WTC11 (cell line): ENCODE measurements at regions not wholly inside any gene's neighbourhood (a gene's known extent, or its start where the extent isn't known, plus 50 kb on each side); places are given as distances from the start of the nearest gene placed in this dataset.

Source experiments
- ATAC-seq: fragments of 200-7000 bp; cut with Tn5 transposase; 2 replicates; pipeline ENCODE4 v1.10.0; 2021; ENCODE audit warnings: mild to moderate bottlenecking, moderate library complexity
- CTCF ChIA-PET: fragments of 300-600 bp; sonication (Branson Sonifier 250); formaldehyde crosslinking; loops from one replicate; lab custom pipeline; 2021; ENCODE audit warnings: antibody characterized with exemption; lab: Charles Lee
- POLR2A ChIA-PET: fragments of 350-600 bp; sonication (Branson Sonifier 250); formaldehyde crosslinking; loops from one replicate; lab custom pipeline; 2021; ENCODE audit warnings: antibody characterized with exemption; lab: Charles Lee
- DNase-seq: peaks from one replicate; pipeline ENCODE4 v3.0.0; 2021; ENCODE audit warnings: low spot score
- H3K27ac Mint-ChIP-seq: 2 replicates; pipeline ENCODE4 v1.8.0; 2021; ENCODE audit warnings: mixed read lengths
- H3K27me3 Mint-ChIP-seq: 2 replicates; pipeline ENCODE4 v1.8.0; 2021; ENCODE audit warnings: low read depth, mild to moderate bottlenecking, moderate library complexity, mixed read lengths
- H3K36me3 Mint-ChIP-seq: 2 replicates; pipeline ENCODE4 v1.8.0; 2021; ENCODE audit warnings: mixed read lengths
- H3K4me1 Mint-ChIP-seq: 2 replicates; pipeline ENCODE4 v1.8.0; 2022; ENCODE audit warnings: mixed read lengths
- H3K4me3 Mint-ChIP-seq: 2 replicates; pipeline ENCODE4 v1.8.0; 2021; ENCODE audit warnings: mild to moderate bottlenecking, moderate library complexity, mixed read lengths
- H3K9me3 Mint-ChIP-seq: 2 replicates; pipeline ENCODE4 v1.8.0; 2021; ENCODE audit warnings: mixed read lengths
- ATF6 ChIP-seq: sonication (generic); formaldehyde crosslinking; IDR thresholded peaks from 2 replicates; pipeline ENCODE4 v1.8.1; 2023; ENCODE audit warnings: mild to moderate bottlenecking, missing genetic modification reagents
- CREB1 ChIP-seq: sonication (generic); formaldehyde crosslinking; IDR thresholded peaks from 2 replicates; pipeline ENCODE4 v1.8.0; 2023; ENCODE audit warnings: mild to moderate bottlenecking, missing genetic modification reagents
- ELF4 ChIP-seq: sonication (generic); formaldehyde crosslinking; IDR thresholded peaks from 2 replicates; pipeline ENCODE4 v1.8.1; 2022; ENCODE audit warnings: low read depth, mild to moderate bottlenecking, moderate library complexity, missing genetic modification reagents
- ESRRA ChIP-seq: sonication (generic); formaldehyde crosslinking; IDR thresholded peaks from 2 replicates; pipeline ENCODE4 v1.8.1; 2022; ENCODE audit warnings: mild to moderate bottlenecking, missing genetic modification reagents, borderline replicate concordance
- FOXP1 ChIP-seq: sonication (generic); formaldehyde crosslinking; IDR thresholded peaks from 2 replicates; pipeline ENCODE4 v1.8.0; 2022; ENCODE audit warnings: missing genetic modification reagents, mild to moderate bottlenecking, moderate library complexity, borderline replicate concordance
- HMGA2 ChIP-seq: fragments of 250-450 bp; sonication (Bioruptor Pico); IDR thresholded peaks from 2 replicates; pipeline ENCODE4 v1.4.0; 2021; ENCODE audit warnings: mild to moderate bottlenecking, moderate library complexity
- JUN ChIP-seq: sonication (generic); formaldehyde crosslinking; IDR thresholded peaks from 2 replicates; pipeline ENCODE4 v1.8.0; 2023; ENCODE audit warnings: mild to moderate bottlenecking, missing genetic modification reagents
- KAT7 ChIP-seq: sonication (generic); formaldehyde crosslinking; IDR thresholded peaks from 2 replicates; pipeline ENCODE4 v1.8.1; 2023; ENCODE audit warnings: missing genetic modification reagents, mild to moderate bottlenecking, borderline replicate concordance
- MAX ChIP-seq: sonication (generic); formaldehyde crosslinking; IDR thresholded peaks from 2 replicates; pipeline ENCODE4 v1.8.0; 2022; ENCODE audit warnings: mild to moderate bottlenecking, missing genetic modification reagents
- NFE2L1 ChIP-seq: sonication (generic); formaldehyde crosslinking; IDR thresholded peaks from 2 replicates; pipeline ENCODE4 v1.8.1; 2023; ENCODE audit warnings: missing genetic modification reagents
- NR1H2 ChIP-seq: sonication (generic); formaldehyde crosslinking; IDR thresholded peaks from 2 replicates; pipeline ENCODE4 v1.9.0; 2021; ENCODE audit warnings: mild to moderate bottlenecking, moderate library complexity, missing genetic modification reagents
- SP1 ChIP-seq: sonication (generic); formaldehyde crosslinking; conservative IDR thresholded peaks from 2 replicates; pipeline ENCODE4 v1.8.1; 2022; ENCODE audit warnings: missing genetic modification reagents
- TP53 ChIP-seq: sonication (generic); formaldehyde crosslinking; IDR thresholded peaks from 2 replicates; pipeline ENCODE4 v1.8.1; 2023; ENCODE audit warnings: mild to moderate bottlenecking, missing genetic modification reagents
- ZNF232 ChIP-seq: sonication (generic); formaldehyde crosslinking; IDR thresholded peaks from 2 replicates; pipeline ENCODE4 v1.8.0; 2022; ENCODE audit warnings: mild to moderate bottlenecking, missing genetic modification reagents
- ZNF396 ChIP-seq: fragments of 250-450 bp; sonication (Bioruptor Pico); IDR thresholded peaks from 2 replicates; pipeline ENCODE4 v1.8.0; 2021; ENCODE audit warnings: mild to moderate bottlenecking, moderate library complexity, borderline replicate concordance
- ZNF423 ChIP-seq: fragments of 250-450 bp; sonication (Bioruptor Pico); IDR thresholded peaks from 2 replicates; pipeline ENCODE4 v2.1.2; 2022; ENCODE audit warnings: mild to moderate bottlenecking, moderate library complexity
- TF ChIP-seq, protein P1 (sequence below): sonication (generic); formaldehyde crosslinking; IDR thresholded peaks from 2 replicates; pipeline ENCODE4 v1.8.0; 2022; ENCODE audit warnings: mild to moderate bottlenecking, missing genetic modification reagents
- TF ChIP-seq, protein P2 (sequence below): sonication (generic); formaldehyde crosslinking; IDR thresholded peaks from 2 replicates; pipeline ENCODE4 v1.8.1; 2023; ENCODE audit warnings: mild to moderate bottlenecking, missing genetic modification reagents, moderate library complexity
- TF ChIP-seq, protein P3 (sequence below): sonication (generic); formaldehyde crosslinking; IDR thresholded peaks from 2 replicates; pipeline ENCODE4 v1.8.1; 2023; ENCODE audit warnings: mild to moderate bottlenecking, missing genetic modification reagents

DNA sequence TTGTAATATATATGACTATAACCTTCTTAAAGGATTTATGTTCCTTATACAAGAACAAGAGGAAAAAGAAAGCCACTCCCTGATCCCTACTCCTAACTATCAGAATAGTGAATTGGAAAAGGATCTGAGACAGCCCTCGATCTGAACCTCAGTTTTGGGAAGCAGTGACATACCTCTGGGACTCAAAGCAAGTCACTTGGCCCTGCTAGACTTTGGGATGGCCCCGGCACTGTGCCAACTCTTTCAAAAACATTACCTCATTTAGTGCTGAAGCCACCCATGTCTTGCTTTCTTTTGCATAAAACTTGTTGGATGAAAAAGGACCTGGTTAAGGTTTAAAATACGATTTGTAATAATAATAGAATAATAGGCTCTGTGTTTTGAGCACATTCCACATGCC lies 447.3 kb downstream of the FGF9 start:
- no peak for TF ChIP-seq NR1H2 (CRISPR knock-in tag)
- no peak for TF ChIP-seq CREB1 (CRISPR knock-in tag)
- no peak for TF ChIP-seq ZNF423 (CRISPR knock-in tag)
- TF ChIP-seq, protein P1, sequence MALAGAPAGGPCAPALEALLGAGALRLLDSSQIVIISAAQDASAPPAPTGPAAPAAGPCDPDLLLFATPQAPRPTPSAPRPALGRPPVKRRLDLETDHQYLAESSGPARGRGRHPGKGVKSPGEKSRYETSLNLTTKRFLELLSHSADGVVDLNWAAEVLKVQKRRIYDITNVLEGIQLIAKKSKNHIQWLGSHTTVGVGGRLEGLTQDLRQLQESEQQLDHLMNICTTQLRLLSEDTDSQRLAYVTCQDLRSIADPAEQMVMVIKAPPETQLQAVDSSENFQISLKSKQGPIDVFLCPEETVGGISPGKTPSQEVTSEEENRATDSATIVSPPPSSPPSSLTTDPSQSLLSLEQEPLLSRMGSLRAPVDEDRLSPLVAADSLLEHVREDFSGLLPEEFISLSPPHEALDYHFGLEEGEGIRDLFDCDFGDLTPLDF (CRISPR knock-in tag), result no peak
- TF ChIP-seq, protein P2, sequence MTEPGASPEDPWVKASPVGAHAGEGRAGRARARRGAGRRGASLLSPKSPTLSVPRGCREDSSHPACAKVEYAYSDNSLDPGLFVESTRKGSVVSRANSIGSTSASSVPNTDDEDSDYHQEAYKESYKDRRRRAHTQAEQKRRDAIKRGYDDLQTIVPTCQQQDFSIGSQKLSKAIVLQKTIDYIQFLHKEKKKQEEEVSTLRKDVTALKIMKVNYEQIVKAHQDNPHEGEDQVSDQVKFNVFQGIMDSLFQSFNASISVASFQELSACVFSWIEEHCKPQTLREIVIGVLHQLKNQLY, result no peak
- no peak for TF ChIP-seq ESRRA
- TF ChIP-seq ATF6 (CRISPR knock-in tag), result no peak
- no peak for TF ChIP-seq ZNF396 (CRISPR knock-in tag)
- TF ChIP-seq MAX (CRISPR knock-in tag), result no peak
- TF ChIP-seq ELF4 (CRISPR knock-in tag), result no peak
- TF ChIP-seq JUN (CRISPR knock-in tag), result no peak
- TF ChIP-seq, all 79 proteins: peak for 0

DNA sequence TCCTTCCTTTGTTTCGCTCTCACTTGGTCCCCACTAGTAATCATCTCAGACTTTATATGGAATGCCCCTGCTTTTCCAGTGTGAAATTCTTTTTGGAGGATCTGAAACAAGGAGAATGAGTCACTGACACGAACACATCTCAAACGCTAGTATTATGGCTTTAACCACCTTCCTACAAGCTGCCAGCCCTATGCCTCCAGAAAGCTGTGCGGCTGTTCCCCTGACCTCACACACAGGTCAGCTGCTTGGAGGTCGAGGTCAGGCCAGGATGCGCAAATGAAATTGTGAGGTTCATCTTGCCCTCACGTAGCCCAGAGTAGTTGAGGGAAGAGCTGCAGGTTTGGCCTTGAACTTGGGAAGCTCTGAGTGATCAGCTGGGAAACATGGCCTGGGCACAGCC lies 449.8 kb downstream of the FGF9 start:
- no peak for ATAC-seq
- H3K4me1 Mint-ChIP-seq, result peaks cover 8% of the 10 kb centered on the region; the same call in 1 of the 2 replicates
- TF ChIP-seq NFE2L1 (CRISPR knock-in tag) (no peak), KAT7 (CRISPR knock-in tag) (no peak), SP1 (CRISPR knock-in tag) (no peak), HMGA2 (no peak), ZNF232 (no peak), TP53 (CRISPR knock-in tag) (no peak), FOXP1 (no peak)
- TF ChIP-seq, protein P3, sequence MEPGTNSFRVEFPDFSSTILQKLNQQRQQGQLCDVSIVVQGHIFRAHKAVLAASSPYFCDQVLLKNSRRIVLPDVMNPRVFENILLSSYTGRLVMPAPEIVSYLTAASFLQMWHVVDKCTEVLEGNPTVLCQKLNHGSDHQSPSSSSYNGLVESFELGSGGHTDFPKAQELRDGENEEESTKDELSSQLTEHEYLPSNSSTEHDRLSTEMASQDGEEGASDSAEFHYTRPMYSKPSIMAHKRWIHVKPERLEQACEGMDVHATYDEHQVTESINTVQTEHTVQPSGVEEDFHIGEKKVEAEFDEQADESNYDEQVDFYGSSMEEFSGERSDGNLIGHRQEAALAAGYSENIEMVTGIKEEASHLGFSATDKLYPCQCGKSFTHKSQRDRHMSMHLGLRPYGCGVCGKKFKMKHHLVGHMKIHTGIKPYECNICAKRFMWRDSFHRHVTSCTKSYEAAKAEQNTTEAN (CRISPR knock-in tag), result no peak
- POLR2A ChIA-PET, result interaction anchor here (1.4 kb wide), 1 partner anchor 30 kb away, joined by 3 read pairs; no protein-coding TSS in a partner anchor
- H3K27me3 Mint-ChIP-seq, result no peaks in the 10 kb centered on the region
- CTCF ChIA-PET, result interaction anchor here (1.2 kb wide), 1 partner anchor 207 kb away, joined by 4 read pairs; no protein-coding TSS in a partner anchor
- 0 out of 2 replicates have a peak, but pooled peaks cover 4% of the 10 kb centered on the region for H3K9me3 Mint-ChIP-seq
- H3K36me3 Mint-ChIP-seq, result no peaks in the 10 kb centered on the region
- H3K4me3 Mint-ChIP-seq, result no peak overlapping the region
- no peak for DNase-seq
- H3K27ac Mint-ChIP-seq, result no peak overlapping the region

More for the DNA sequence above, 447.3 kb downstream of the FGF9 start:
- Mint-ChIP-seq H3K36me3 (no peaks in the 10 kb centered on the region), H3K4me1 (peaks cover 18% of the 10 kb centered on the region), H3K27me3 (no peaks in the 10 kb centered on the region), H3K9me3 (0 out of 2 replicates have a peak, but pooled peaks cover under 1% of the 10 kb centered on the region), H3K4me3 (no peak overlapping the region), H3K27ac (no peak overlapping the region)
- DNase-seq, result no peak
- ATAC-seq, result no peak
- ChIA-PET POLR2A (no interaction called here), CTCF (no interaction called here)
